ENCODE measurements at regions not wholly inside any gene's neighbourhood (a gene's known extent, or its start where the extent isn't known, plus 50 kb on each side); places are given as distances from the start of the nearest gene placed in this dataset.

- Histone ChIP-seq H3K9me3 (replicated peaks; ENCODE audit: control insufficient read depth, insufficient read depth, low read depth, low read length) (no peaks in the 10 kb centered on the region), H3K36me3 (ENCODE audit: control insufficient read depth, insufficient read depth, low read length) (no peaks in the 10 kb centered on the region), H4K20me1 (replicated peaks; ENCODE audit: control insufficient read depth, insufficient read depth, low read length) (no peaks in the 10 kb centered on the region), H3K9me1 (ENCODE audit: control insufficient read depth, insufficient read depth, low read length) (no peaks in the 10 kb centered on the region), H3K27ac (ENCODE audit: extremely low read depth, low read depth, low read length) (no peak overlapping the region), H2AFZ (ENCODE audit: low read depth, low read length) (no peak overlapping the region), H3K4me1 (replicated peaks in 1 of 2; ENCODE audit: control insufficient read depth in 2 of 2, insufficient read depth in 2 of 2, low read length in 2 of 2) (peaks cover 20 to 25% of the 10 kb centered on the region in 2 experiments), H3K9ac (ENCODE audit: insufficient read depth in 1 of 2, low read depth in 2 of 2, low read length in 2 of 2) (no peak overlapping the region), H3K27me3 (ENCODE audit: control insufficient read depth in 2 of 2, insufficient read depth in 2 of 2, low read length in 2 of 2) (no peaks in the 10 kb centered on the region), H3K4me2 (ENCODE audit: insufficient read depth, low read length) (no peak overlapping the region), H3K79me2 (ENCODE audit: control insufficient read depth, insufficient read depth, low read length) (no peaks in the 10 kb centered on the region), H3K4me3 (no peak overlapping the region)
- DNase-seq (ENCODE audit: extremely low read depth in 1 of 4, low spot score in 3 of 4) (no peak), ATAC-seq (no peak), FAIRE-seq (no peak)
- POLR2A ChIA-PET, result no interaction called here
- in situ Hi-C loops (cut with MboI) (no loop called here), intact Hi-C loops (cut with micrococcal nuclease) (no loop called here)
- TF ChIP-seq ZBTB11 (CRISPR knock-in tag; IDR thresholded peaks at IDR 0.05) (peak in 1 of 3 experiments; percentile 11; a peak in 1 of 6 replicates), MEIS2 (IDR thresholded peaks at IDR 0.05; ENCODE audit: partially characterized antibody) (no peak)
- WGBS (ENCODE audit: insufficient coverage, low coverage, missing lambda C conversion rate), result 62% methylated on average over 10 of the region's 10 CpGs
- BruUV-seq (replicated peaks), result no TSS peak
- CTCF ChIA-PET (ENCODE audit: low intra/inter-chr PET ratio), result no interaction called here
Observed at GRCh38 chr20:50343125-50343489, 152.5 kb downstream of the CEBPB start.

All from K562 (cell line).